ENCODE measurements at regions not wholly inside any gene's neighbourhood (a gene's known extent, or its start where the extent isn't known, plus 50 kb on each side); places are given as distances from the start of the nearest gene placed in this dataset.

GRCh38 chr14:97644365-97644764 is 847.2 kb downstream of the VRK1 start:
- no peak for DNase-seq (ENCODE audit: low read depth in 2 of 2)

GRCh38 chr14:97649752-97650151 is 852.6 kb downstream of the VRK1 start:
- DNase-seq (ENCODE audit: low read depth in 2 of 2): no peak

GRCh38 chr14:97655169-97655948 is 858.2 kb downstream of the VRK1 start:
- DNase-seq (ENCODE audit: low read depth in 2 of 2): no peak

- DNase-seq (ENCODE audit: low read depth in 2 of 2): no peak
Observed at GRCh38 chr14:97657609-97658008, 860.4 kb downstream of the VRK1 start.

GRCh38 chr14:97687944-97688630 is 890.9 kb downstream of the VRK1 start:
- DNase-seq (ENCODE audit: low read depth in 2 of 2): peak; percentile 73 to 74

GRCh38 chr14:97688631-97689336 is 891.6 kb downstream of the VRK1 start:
- DNase-seq (ENCODE audit: low read depth in 2 of 2): no peak

GRCh38 chr14:97692084-97692483 is 894.9 kb downstream of the VRK1 start:
- DNase-seq (ENCODE audit: low read depth in 2 of 2): no peak

GRCh38 chr14:97695456-97695981 is 898.3 kb downstream of the VRK1 start:
- DNase-seq (ENCODE audit: low read depth in 2 of 2): peak; percentile 32 to 34

GRCh38 chr14:97697772-97698171 is 900.6 kb downstream of the VRK1 start:
- no peak for DNase-seq (ENCODE audit: low read depth in 2 of 2)

GRCh38 chr14:97699026-97699425 is 901.8 kb downstream of the VRK1 start:
- no peak for DNase-seq (ENCODE audit: low read depth in 2 of 2)

GRCh38 chr14:97703006-97703760 is 906.0 kb downstream of the VRK1 start:
- no peak for DNase-seq (ENCODE audit: low read depth in 2 of 2)

GRCh38 chr14:97704316-97704885 is 907.2 kb downstream of the VRK1 start:
- DNase-seq (ENCODE audit: low read depth in 2 of 2): no peak

- DNase-seq (ENCODE audit: low read depth in 2 of 2): no peak
Observed at GRCh38 chr14:97705107-97705506, 907.9 kb downstream of the VRK1 start.

- no peak for DNase-seq (ENCODE audit: low read depth in 2 of 2)
Observed at GRCh38 chr14:97705976-97706375, 908.8 kb downstream of the VRK1 start.

GRCh38 chr14:97706819-97707218 is 909.6 kb downstream of the VRK1 start:
- no peak for DNase-seq (ENCODE audit: low read depth in 2 of 2)

- DNase-seq (ENCODE audit: low read depth in 2 of 2): no peak
Observed at GRCh38 chr14:97707603-97708002, 910.4 kb downstream of the VRK1 start.

GRCh38 chr14:97709552-97709951 is 912.4 kb downstream of the VRK1 start:
- no peak for DNase-seq (ENCODE audit: low read depth in 2 of 2)

- no peak for DNase-seq (ENCODE audit: low read depth in 2 of 2)
Observed at GRCh38 chr14:97710726-97711125, 913.5 kb downstream of the VRK1 start.

- DNase-seq (ENCODE audit: low read depth in 2 of 2): no peak
Observed at GRCh38 chr14:97712471-97712870, 915.3 kb downstream of the VRK1 start.

GRCh38 chr14:97713023-97713422 is 915.8 kb downstream of the VRK1 start:
- peak in 1 of 2 experiments; percentile 8 for DNase-seq (ENCODE audit: low read depth in 2 of 2)

- no peak for DNase-seq (ENCODE audit: low read depth in 2 of 2)
Observed at GRCh38 chr14:97718886-97719442, 921.8 kb downstream of the VRK1 start.

All from fibroblast of skin of left quadriceps (primary cell).